ENCODE measurements at regions not wholly inside any gene's neighbourhood (a gene's known extent, or its start where the extent isn't known, plus 50 kb on each side); places are given as distances from the start of the nearest gene placed in this dataset.

DNA sequence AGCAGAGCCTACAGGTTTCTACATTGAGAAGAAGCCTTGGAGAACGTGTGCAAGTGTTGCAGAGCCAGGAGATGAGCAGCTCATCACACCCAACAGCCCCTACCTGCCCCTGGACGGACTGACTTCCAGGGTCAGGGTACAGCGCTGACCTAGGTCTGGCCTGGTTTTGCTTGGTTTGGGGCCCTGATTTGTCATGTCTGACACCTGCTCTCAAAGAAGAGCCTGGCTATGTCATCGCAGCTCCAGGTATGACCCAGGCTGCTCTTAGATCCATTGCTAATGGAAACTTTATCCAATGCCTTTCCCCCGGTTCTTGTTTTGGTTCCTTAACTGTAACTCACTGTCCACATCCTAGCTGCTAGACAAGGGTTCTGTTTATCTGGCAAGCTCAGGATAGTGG lies 149.5 kb downstream of the CXCL12 start:
- H3K9me3 Mint-ChIP-seq: peaks cover 5 to 19% (median 14%) of the 10 kb centered on the region in 7 donors
- DNase-seq: no peak

DNA sequence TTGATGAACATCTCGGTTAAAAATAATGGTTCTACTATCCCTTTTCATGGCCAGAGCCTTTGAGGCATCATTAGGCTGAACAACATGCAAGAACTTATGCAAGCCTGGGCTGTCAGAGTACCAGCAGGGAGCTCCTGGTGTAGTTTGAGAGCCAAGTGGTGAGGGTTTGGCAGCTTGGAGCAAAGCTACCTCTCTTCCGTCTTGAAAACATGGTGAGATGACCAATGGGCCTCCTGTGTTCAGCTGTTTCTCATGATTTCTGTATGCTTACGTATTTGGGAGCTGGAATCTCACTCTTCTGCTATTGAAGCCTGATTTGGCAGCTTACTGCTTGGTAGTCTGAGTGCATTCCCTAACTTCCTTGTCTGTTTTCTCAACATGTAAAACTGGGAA lies 150.4 kb downstream of the CXCL12 start:
- TF ChIP-seq, protein P1, sequence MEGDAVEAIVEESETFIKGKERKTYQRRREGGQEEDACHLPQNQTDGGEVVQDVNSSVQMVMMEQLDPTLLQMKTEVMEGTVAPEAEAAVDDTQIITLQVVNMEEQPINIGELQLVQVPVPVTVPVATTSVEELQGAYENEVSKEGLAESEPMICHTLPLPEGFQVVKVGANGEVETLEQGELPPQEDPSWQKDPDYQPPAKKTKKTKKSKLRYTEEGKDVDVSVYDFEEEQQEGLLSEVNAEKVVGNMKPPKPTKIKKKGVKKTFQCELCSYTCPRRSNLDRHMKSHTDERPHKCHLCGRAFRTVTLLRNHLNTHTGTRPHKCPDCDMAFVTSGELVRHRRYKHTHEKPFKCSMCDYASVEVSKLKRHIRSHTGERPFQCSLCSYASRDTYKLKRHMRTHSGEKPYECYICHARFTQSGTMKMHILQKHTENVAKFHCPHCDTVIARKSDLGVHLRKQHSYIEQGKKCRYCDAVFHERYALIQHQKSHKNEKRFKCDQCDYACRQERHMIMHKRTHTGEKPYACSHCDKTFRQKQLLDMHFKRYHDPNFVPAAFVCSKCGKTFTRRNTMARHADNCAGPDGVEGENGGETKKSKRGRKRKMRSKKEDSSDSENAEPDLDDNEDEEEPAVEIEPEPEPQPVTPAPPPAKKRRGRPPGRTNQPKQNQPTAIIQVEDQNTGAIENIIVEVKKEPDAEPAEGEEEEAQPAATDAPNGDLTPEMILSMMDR (IDR thresholded peaks at IDR 0.05): no peak
- H3K27me3 Mint-ChIP-seq (ENCODE audit: low read depth in 3 of 3): no peaks in the 10 kb centered on the region
- DNase-seq: no peak
- H3K27ac Mint-ChIP-seq: no peak overlapping the region
- Histone ChIP-seq H2AFZ (ENCODE audit: insufficient read depth, low read depth, low read length, poor library complexity, severe bottlenecking) (no peak overlapping the region), H4K20me1 (ENCODE audit: insufficient read depth, low read length) (no peaks in the 10 kb centered on the region), H3K36me3 (replicated peaks in 1 of 2; ENCODE audit: control insufficient read depth in 1 of 2, insufficient read depth in 2 of 2, low read length in 2 of 2) (no peaks in the 10 kb centered on the region), H3K27ac (ENCODE audit: low read depth in 1 of 2, low read length in 2 of 2) (no peak overlapping the region), H3K4me2 (replicated peaks; ENCODE audit: extremely low read depth, low read length, poor library complexity, severe bottlenecking) (no peak overlapping the region), H3K9ac (ENCODE audit: insufficient read depth, low read length, poor library complexity, severe bottlenecking) (no peak overlapping the region), H3K4me1 (ENCODE audit: control insufficient read depth in 1 of 2, insufficient read depth in 2 of 2, low read length in 2 of 2) (no peaks in the 10 kb centered on the region), H3K79me2 (ENCODE audit: insufficient read depth, low read length) (no peaks in the 10 kb centered on the region), H3K27me3 (ENCODE audit: control insufficient read depth in 2 of 2, insufficient read depth in 2 of 2, low read length in 2 of 2) (no peaks in the 10 kb centered on the region), H3K4me3 (replicated peaks in 1 of 3; ENCODE audit: low read depth in 2 of 3, low read length in 3 of 3) (no peak overlapping the region), H3K9me3 (replicated peaks in 1 of 2; ENCODE audit: control insufficient read depth in 1 of 2, insufficient read depth in 1 of 2, low read length in 2 of 2) (peaks cover 0 to 22% of the 10 kb centered on the region in 2 donors)
- peaks cover 4 to 17% (median 14%) of the 10 kb centered on the region in 7 donors for H3K9me3 Mint-ChIP-seq
- H3K36me3 Mint-ChIP-seq: no peaks in the 10 kb centered on the region
- no peak overlapping the region for H3K4me3 Mint-ChIP-seq
- 93% methylated on average over 3 of the region's 3 CpGs for WGBS (ENCODE audit: insufficient coverage)
- intact Hi-C loops (cut with micrococcal nuclease): no loop called here
- no peaks in the 10 kb centered on the region for H3K4me1 Mint-ChIP-seq

More for the DNA sequence above, 149.5 kb downstream of the CXCL12 start:
- Histone ChIP-seq H3K4me1 (ENCODE audit: control insufficient read depth in 1 of 2, insufficient read depth in 2 of 2, low read length in 2 of 2) (no peaks in the 10 kb centered on the region), H3K27me3 (ENCODE audit: control insufficient read depth in 2 of 2, insufficient read depth in 2 of 2, low read length in 2 of 2) (no peaks in the 10 kb centered on the region), H3K9me3 (replicated peaks in 1 of 2; ENCODE audit: control insufficient read depth in 1 of 2, insufficient read depth in 1 of 2, low read length in 2 of 2) (peaks cover 0 to 23% of the 10 kb centered on the region in 2 donors), H3K4me2 (replicated peaks; ENCODE audit: extremely low read depth, low read length, poor library complexity, severe bottlenecking) (no peak overlapping the region), H3K79me2 (ENCODE audit: insufficient read depth, low read length) (no peaks in the 10 kb centered on the region), H3K36me3 (replicated peaks in 1 of 2; ENCODE audit: control insufficient read depth in 1 of 2, insufficient read depth in 2 of 2, low read length in 2 of 2) (no peaks in the 10 kb centered on the region), H4K20me1 (ENCODE audit: insufficient read depth, low read length) (no peaks in the 10 kb centered on the region), H3K9ac (ENCODE audit: insufficient read depth, low read length, poor library complexity, severe bottlenecking) (no peak overlapping the region), H3K27ac (ENCODE audit: low read depth in 1 of 2, low read length in 2 of 2) (no peak overlapping the region), H2AFZ (ENCODE audit: insufficient read depth, low read depth, low read length, poor library complexity, severe bottlenecking) (no peak overlapping the region), H3K4me3 (replicated peaks in 1 of 3; ENCODE audit: low read depth in 2 of 3, low read length in 3 of 3) (no peak overlapping the region)
- TF ChIP-seq, protein P1 (IDR thresholded peaks at IDR 0.05): no peak
- H3K36me3 Mint-ChIP-seq: no peaks in the 10 kb centered on the region
- H3K4me1 Mint-ChIP-seq: no peaks in the 10 kb centered on the region
- 86% methylated on average over 3 of the region's 5 CpGs for WGBS (ENCODE audit: insufficient coverage)
- H3K27me3 Mint-ChIP-seq (ENCODE audit: low read depth in 3 of 3): no peaks in the 10 kb centered on the region
- intact Hi-C loops (cut with micrococcal nuclease): no loop called here
- H3K27ac Mint-ChIP-seq: no peak overlapping the region
- no peak overlapping the region for H3K4me3 Mint-ChIP-seq
